ENCODE measurements at regions not wholly inside any gene's neighbourhood (a gene's known extent, or its start where the extent isn't known, plus 50 kb on each side); places are given as distances from the start of the nearest gene placed in this dataset.
A peak's percentile ranks its signal among the peaks of the same experiment; 100 is the strongest.

DNA sequence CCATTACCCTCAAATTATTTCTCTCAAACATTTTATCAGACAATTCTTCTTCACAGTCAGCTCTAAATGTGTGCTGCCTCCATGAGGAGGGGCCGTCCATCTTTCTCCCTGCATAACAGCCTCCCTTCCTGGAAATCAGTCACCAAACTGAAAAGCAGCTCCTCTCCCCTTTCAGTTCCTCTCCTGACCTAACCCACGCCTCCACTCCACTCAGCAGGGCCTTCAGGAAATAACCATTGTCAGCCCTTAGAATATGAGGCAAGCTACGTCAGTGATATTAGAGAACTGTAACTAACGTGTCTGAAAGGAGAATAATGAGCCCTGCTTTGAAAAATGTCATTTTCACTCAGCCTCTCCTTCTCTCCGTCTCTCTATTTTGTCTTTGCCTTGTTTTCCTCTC lies 116.2 kb downstream of the OLFM4 start:
- no peak for DNase-seq (ENCODE audit: low spot score)

DNA sequence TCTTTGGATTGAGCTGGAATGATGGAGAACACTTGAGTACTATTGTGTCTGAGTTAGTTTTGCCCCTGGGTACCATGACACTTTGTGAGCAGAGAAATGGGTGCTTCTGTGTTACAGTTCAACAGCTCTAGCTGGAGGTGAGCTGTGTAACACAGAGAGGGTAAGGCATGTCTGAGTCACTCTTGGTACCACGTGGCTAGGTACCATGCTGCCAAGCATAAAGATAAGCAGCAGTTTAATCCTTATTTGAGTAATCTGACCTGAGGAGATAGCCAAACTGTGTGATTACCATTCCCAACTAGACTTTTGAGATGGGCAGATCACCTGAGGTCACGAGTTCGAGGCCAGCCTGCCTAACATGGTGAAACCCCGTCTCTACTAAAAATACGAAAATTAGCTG lies 122.0 kb downstream of the OLFM4 start:
- no peak for DNase-seq (ENCODE audit: low spot score)

DNA sequence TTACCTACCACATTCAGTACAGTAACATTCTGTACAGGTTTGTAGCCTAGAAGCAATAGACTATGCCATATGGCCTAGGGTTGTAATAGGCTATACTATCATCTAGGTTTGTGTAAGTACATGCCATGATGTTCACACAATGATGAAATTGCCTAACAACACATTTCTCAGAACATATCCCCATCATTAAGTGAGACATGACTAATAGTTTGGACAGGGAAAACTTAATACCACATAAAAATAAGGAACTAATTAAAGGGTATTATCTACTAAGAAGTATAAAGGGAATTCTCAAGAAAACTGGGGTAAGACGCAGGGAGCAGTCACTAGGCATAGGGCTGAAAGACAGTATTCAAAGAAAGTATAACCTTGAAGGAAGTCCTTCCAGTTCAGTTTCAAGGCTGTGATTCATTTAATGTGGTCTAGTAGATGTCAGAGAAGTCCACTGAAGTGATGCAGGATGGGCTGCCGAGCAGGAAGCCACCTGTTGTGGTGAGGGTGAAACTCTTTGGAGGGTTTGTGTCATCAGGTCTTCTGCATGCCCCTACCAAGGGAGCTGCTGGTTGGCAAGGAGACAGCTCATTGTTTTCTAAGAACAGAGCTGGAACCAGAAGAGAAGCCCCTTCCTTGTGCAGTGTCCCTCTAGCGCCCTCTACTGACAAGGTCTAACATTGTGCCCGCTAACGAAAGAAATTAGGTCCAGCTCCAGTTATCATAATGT lies 122.9 kb downstream of the OLFM4 start:
- DNase-seq (ENCODE audit: low spot score), result peak; percentile 6

DNA sequence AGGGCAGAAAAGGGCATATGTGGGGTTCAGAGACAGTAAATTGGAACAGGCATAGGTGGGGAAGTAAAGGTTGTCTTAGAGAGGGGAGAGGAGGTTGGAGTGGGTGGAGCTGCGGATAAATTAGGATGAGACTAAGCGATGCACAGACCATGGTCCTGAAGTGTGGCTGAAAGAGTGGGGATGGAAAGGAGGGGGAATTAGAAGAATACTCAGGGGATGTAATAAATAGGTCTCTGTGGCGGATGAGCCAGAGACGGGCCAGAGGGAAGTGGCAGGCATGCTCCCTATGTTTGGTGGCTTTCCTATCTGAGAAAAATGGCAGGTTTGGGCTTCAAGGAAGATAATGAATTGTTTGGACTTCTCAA lies 123.4 kb downstream of the OLFM4 start:
- DNase-seq (ENCODE audit: low spot score), result no peak

DNA sequence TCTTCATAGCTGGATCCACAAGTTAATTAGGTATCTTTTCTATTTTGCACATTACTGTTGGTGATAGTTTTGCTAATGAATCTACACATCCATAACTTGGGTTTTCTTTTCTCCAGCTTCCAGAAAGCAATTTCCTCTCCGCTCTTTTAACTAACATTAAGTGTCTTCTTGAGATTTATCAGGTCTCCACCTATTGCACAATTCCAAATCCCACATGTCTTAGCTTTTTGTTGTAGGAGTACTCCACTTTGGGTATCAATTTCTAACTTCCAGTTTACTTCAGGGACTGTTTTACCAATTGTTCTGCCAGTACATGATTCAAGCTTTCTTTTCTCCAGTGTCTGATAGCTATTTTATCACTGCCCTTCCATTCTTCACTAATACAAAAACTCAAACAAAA lies 129.6 kb downstream of the OLFM4 start:
- no peak for DNase-seq (ENCODE audit: low spot score)

DNA sequence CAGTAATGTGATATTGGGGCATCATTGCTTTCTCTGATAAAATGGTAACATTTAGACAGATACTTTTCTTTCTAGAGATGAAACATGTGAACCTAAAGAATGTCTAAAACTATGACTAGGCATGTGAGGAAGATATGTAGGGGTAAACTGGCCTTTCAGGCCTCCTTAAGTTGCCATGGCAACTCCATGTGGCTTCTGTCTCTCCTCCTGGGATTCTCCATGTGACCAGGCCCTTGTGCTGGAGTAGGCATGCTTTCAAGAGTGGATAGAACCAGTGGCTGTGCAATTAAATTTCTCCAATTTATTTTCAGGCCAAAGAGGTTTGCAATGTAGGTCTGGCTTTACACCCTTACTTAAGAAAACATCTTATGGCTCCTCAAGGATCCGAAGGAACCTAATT lies 130.8 kb downstream of the OLFM4 start:
- no peak for DNase-seq (ENCODE audit: low spot score)

DNA sequence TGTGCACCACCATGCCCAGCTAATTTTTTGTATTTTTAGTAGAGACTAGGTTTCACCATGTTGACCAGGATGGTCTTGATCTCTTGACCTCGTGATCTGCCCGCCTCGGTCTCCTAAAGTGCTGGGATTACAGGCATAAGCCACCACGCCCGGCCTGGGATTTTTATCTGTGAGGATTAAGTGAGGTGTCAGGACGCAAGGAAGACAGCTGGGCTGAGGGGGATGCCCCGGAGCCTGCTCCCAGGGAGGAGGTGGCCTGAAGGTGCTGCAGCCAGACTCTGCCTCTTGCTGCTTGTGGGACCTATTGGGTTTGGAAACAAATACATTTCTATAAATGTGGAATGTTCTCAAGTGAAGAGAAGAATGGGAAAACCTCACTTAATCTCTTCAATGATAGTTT lies 131.6 kb downstream of the OLFM4 start:
- DNase-seq (ENCODE audit: low spot score), result no peak

DNA sequence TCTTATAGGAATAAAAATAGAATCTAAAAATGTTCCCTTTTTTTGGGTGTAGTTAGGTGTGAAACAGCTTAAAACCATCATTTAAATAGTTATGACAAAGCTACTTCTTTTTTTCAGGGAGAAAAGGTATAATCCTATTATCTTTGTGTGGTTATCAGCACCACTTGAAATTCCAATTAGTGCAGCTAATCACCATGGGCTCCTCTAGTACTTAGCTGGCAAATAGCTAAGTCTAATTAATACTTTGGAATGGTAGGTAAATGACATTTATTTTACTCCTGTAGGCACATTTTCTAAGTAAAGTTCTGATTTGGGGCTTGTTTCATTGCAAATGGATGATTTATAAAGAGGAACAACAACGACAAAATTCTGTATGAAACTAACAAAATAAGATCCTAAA lies 132.6 kb downstream of the OLFM4 start:
- no peak for DNase-seq (ENCODE audit: low spot score)

DNA sequence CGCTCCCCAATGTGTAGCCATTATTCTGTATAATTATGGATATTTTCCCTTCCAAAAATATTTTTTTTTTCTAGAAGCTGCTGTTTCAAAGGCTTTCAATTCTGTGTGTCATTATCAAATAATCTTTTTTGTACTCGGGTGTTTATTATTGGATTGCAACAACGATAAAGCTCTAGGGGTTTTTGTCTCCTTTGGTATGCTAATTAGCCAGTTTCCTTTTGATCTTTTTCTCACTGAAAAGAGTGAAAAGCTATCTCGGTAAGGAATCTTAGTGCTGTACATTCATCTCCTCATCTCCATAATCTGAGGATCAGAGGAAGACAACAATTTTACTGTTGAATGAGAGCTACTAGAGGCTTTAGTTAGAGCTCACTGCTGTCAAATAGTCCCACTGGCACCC lies 136.6 kb downstream of the OLFM4 start:
- no peak for DNase-seq (ENCODE audit: low spot score)

DNA sequence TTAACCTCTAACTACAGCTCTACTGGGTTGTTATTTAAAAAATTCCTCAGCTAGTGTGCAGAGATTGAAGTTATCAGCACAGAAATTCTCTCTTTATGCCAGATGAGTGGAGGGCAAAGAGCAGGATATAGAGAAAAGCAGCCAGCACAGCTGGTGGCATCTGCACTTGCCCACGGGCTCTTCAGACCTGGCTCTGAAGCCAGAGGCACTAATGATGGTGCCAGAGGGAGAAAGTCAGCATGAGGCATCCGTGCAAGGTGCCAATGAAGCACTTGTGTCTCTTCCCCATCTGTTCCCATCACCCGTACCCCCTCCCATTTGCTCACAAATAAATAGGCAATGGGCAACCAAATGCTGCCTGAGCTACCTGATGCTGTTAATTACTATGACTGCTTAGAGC lies 138.9 kb downstream of the OLFM4 start:
- DNase-seq (ENCODE audit: low spot score), result no peak

DNA sequence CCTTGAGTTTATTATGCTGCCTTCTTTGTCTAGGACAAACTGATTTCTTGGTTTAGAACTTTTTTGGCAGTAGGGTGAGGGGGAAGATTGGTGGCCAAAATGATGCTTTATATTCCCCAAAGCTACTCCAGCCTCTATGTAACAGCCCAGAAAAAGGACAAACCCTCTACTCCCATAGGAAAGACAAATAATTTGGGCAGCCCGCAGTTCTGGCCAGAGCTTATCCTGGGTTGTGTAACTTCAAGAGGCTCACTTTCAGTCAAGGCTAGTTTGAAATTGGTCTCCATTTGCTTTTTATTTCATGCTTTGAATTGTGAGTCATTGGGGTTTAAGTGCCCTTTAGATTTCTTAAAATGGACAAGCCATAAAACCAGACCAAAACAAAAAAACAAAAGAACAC lies 142.3 kb downstream of the OLFM4 start:
- no peak for DNase-seq (ENCODE audit: low spot score)

DNA sequence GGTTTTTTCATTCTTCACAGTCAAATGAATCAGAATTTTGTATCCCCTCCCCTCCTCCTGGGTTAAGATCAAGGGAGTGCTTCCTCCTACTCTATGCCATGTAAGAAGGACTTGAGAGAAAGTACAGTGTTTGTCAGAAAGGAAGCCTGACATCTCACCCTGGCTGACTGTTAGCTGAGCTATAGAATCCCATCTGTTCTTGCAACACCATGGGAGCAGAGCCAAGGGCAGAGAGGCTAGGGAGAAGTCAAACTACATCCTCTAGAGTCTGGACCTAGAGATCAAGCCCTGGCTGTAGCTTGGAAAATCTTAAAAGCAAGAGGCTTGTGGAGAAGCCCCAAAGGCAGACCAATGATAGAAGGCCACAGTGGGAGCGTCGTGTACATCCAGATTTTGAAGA lies 145.9 kb downstream of the OLFM4 start:
- no peak for DNase-seq (ENCODE audit: low spot score)

DNA sequence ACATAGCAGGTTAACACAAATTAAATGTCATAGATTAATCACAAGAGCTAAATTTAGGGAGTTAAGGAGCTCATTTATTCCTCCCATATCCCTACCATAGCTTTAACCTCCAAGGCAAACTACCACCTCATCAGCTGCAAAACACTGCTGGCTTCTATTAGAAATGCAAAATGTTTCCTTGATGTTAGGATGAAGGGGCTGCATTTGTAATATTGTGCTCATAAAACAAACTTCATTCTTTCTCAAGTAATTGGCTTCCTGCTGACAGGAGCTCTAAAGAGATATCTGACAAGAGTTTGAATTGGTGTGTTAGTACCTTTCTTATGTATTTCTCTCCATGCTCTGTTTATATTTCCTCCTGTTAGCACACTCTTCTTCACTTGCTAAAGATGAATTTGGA lies 152.1 kb downstream of the OLFM4 start:
- DNase-seq (ENCODE audit: low spot score), result no peak

DNA sequence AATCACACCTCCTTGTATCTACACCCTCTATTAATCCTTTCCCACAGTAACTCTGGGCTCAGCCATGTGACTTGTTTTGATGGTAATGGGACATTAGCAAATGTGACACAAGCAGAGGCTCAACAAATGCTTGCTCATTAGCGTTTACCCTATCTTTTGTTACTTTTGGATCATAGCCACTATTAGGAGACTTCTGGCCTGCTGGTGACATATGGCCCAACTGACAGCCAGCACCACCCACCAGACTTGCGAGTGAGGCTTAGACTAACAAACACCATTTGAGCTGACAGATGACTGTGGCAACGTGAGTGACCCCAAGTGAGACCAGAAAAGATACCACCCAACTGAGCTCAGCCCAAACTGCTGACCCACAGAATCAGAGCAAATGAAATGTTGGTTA lies 154.1 kb downstream of the OLFM4 start:
- DNase-seq (ENCODE audit: low spot score), result no peak

DNA sequence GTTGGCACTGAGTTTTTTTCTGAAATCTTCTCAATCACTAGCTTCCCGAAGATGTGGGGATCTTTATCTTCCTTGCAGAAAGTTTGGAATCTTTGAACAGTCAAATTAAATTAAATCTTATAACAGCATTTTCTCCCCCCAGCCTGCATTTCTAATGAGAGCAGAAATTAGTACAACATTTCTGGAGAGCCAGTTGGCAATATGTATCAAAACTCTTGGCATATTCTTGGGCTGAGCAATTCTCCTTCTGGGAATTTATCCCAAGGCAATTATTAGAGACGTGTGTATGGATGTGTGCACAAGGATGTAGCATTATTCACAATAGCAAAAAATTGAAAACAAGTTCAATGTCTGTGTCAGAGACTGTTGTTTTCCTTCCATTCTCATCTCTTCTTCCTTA lies 159.5 kb downstream of the OLFM4 start:
- no peak for DNase-seq (ENCODE audit: low spot score)

DNA sequence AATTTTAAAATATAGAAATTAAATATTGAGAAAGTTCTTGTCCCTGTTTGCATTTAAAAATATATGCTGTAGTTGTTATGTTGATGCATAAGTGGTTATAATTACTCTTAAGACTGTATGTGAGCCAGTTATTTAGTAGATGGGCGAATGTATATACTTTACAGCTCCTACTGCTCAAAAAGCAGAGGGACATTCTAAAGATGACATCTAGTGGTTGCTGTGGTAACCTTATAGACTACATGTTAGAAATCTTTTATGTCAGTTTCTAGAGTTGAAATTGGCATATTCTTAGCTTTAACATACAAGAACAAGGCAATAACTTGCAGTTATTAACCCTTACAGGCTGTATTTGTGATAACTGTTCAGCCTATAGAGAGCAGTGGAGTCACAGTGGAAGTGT lies 160.5 kb downstream of the OLFM4 start:
- no peak for DNase-seq (ENCODE audit: low spot score)

DNA sequence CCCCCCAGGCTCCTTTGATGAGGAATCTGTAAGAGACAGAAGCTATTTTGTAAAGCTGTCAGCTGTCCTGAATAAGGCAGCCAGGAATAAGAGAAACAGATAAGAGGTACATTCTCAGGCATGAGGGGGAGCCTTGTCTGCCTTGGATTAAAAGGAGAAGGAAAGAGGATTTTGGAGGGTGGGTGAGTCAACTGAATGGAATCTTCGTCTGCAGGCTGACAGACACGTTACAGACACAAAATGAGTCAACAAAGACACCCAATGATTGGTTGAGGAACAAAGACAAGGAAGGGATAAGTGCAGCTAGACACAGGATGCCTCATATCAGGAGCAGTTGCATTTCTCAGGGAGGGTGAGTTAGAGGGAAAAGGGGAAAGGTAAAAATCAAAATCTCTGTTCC lies 162.5 kb downstream of the OLFM4 start:
- DNase-seq (ENCODE audit: low spot score), result no peak

DNA sequence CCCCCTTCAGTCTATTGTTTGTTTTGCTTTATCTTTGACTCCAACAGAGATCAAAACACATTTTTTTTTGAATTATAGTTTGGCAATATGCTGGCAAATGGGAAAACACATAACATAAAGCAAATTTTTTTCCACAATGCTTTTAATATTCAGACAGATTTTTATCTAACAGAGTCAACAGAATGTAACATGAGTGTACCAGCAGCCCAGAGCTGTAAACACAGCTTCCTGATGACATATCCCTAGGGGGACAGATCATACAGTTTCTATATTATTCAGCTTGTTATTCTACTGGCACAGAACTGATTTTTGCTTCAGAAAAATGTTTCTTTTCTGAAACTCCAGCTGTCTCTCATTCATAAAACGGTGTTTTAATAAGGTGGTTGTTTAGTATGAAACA lies 168.8 kb downstream of the OLFM4 start:
- DNase-seq (ENCODE audit: low spot score), result no peak

DNA sequence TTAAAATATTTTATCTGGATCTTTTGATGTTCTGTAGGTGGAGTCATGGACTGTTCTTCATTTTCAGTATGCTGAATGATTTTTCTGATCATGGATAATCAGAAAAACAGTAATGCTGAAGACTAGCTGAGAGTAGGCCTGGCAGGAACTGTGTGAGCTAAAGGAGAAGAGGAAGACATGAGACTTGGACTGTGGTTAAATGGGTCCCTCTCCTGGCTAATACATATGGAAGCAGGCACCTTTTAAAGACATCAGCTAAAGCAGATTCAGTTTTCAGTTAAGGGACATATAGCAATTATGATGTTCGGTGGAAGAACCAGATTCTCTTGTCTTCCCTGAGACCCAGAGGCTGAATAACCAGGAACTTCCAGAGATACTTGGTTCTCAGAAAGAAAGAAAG lies 169.4 kb downstream of the OLFM4 start:
- no peak for DNase-seq (ENCODE audit: low spot score)

DNA sequence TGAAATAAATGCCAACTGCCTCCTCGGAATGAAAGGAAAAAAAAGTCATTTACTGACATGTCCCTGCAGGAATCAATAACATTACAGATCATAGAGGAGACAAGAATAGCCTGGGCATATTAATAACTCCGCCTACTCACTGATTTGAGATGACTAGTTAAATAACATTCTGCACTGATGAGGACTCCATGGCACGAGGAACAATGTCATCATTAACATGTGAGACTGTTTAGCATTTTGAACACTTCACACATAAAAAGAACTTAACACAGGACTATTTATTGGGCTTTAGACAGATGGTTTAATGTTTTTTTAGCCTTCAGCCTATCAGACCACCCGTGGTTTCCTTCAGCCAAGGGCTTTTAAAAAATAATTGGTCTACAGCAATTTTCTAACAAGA lies 170.1 kb downstream of the OLFM4 start:
- DNase-seq (ENCODE audit: low spot score), result no peak

DNA sequence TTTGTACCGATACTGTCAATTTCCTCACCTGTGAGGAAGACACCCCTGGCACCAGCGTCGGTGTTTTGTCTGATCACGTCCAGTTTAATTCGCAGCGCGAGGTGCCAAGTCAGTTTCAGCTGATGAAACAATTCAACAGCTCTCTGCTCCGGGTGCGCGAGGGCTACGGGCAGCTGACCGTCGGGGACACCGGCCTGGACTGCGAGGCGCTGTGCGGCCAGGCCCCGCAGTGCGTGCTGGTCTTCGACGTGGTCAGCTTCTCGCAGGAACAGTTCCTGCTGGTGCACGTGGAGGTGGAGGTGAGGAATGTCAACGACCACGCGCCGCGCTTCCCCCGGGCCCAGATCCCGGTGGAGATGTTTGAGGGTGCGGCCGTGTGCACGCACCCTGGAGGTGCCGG lies 171.5 kb downstream of the OLFM4 start:
- no peak for DNase-seq (ENCODE audit: low spot score)

DNA sequence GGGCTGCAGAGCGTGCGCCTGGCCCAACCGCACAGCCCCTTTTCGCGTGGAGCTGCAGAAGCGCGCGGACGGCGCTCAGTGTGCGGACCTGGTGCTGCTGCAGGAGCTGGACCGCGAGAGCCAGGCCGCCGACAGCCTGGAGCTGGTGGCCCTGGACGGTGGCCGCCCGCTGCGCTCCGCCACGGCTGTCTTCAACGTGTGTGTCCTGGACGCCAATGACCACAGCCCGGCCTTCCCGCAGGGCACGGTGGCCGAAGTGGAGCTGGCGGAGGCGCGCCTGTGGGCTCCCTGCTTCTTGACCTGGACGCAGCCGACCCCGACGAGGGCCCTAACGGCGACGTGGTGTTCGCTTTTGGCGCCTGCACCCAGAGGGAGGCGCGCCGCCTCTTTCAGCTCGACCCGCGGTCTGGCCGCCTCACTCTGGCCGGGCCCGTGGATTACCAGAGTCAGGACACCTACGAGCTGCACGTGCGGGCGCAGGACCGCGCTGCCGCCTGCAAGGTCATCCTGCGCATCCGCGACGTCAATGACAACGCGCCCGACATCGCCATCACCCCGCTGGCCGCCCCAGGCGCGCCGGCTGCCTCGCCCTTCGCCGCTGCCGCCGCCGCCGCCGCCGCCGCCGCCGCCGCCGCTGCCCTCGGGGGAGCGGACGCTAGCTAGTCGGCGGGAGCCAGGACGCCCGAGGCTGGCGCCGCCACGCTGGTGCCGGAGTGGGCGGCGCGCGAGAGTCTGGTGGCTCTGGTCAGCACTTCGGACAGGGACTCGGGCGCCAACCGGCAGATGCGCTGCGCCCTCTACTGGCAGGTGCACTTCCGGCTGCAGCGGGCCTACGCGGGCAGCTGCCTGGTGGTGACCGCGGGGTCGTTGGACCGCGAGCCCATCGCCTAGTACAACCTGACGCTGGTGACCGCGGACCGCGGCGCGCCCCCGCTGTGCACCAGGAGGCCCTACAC lies 172.2 kb downstream of the OLFM4 start:
- DNase-seq (ENCODE audit: low spot score), result peak; percentile 4

DNA sequence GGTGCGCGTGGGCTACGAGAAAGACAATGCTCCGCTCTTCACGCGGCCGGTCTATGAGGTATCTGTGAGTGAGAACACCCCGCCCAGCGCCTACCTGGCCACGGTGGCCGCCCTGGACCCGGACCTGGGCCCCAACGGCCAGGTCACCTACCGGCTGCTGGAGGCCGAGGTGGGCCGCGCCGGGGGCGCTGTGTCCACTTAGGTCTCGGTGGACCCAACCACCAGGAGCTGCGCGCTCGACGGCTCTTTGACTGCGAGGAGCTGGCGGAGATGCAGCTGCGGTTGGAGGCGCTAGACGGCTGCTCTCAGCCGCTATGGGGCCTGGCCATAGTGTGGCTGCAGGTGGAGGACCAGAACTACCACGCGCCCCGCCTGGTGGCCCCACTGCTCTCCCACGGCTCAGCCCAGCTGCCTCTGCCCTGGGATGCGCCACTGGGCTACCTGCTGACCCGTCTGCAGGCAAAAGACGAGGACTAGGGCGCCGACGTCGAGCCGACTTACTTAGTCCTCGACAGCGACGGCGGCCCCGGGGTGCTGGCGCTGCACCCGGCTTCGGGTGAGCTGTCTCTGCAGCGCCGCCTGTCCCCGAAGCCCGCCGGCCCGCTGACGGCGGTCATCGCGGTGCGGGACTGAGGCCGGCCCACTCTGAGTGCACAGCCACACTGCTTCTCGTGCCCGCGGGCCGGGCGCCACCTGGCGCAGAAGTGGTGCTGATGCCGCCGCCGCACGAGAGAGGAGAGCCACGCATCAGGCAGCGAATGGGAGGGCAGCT lies 173.0 kb downstream of the OLFM4 start:
- DNase-seq (ENCODE audit: low spot score), result no peak
